ENCODE measurements at regions not wholly inside any gene's neighbourhood (a gene's known extent, or its start where the extent isn't known, plus 50 kb on each side); places are given as distances from the start of the nearest gene placed in this dataset.

- no peak overlapping the region for H3K27ac Mint-ChIP-seq
- no peak overlapping the region for H3K4me3 Mint-ChIP-seq
- DNase-seq: no peak
- H3K9me3 Mint-ChIP-seq: no peaks in the 10 kb centered on the region
- H3K4me1 Mint-ChIP-seq (ENCODE audit: low read depth): peaks cover 6% of the 10 kb centered on the region
- H3K36me3 Mint-ChIP-seq (ENCODE audit: low read depth): no peaks in the 10 kb centered on the region
- H3K27me3 Mint-ChIP-seq: no peaks in the 10 kb centered on the region
These were observed 228.2 kb downstream of the TBL1XR1 start for GRCh38 chr3:176969066-176969465.

- DNase-seq: no peak
- H3K4me1 Mint-ChIP-seq (ENCODE audit: low read depth): peaks cover 6% of the 10 kb centered on the region
- H3K27me3 Mint-ChIP-seq: no peaks in the 10 kb centered on the region
- H3K36me3 Mint-ChIP-seq (ENCODE audit: low read depth): no peaks in the 10 kb centered on the region
- no peak overlapping the region for H3K27ac Mint-ChIP-seq
- no peak overlapping the region for H3K4me3 Mint-ChIP-seq
- no peaks in the 10 kb centered on the region for H3K9me3 Mint-ChIP-seq
These were observed 228.7 kb downstream of the TBL1XR1 start for GRCh38 chr3:176968631-176969030.

GRCh38 chr3:176967522-176967921 lies 229.8 kb downstream of the TBL1XR1 start:
- Mint-ChIP-seq H3K27ac (no peak overlapping the region), H3K36me3 (ENCODE audit: low read depth) (no peaks in the 10 kb centered on the region), H3K4me1 (ENCODE audit: low read depth) (peaks cover 6% of the 10 kb centered on the region), H3K9me3 (no peaks in the 10 kb centered on the region), H3K27me3 (no peaks in the 10 kb centered on the region), H3K4me3 (no peak overlapping the region)
- DNase-seq: no peak

GRCh38 chr3:176964661-176965060 lies 232.6 kb downstream of the TBL1XR1 start:
- H3K9me3 Mint-ChIP-seq: no peaks in the 10 kb centered on the region
- DNase-seq: no peak

GRCh38 chr3:176961916-176962315 lies 235.4 kb downstream of the TBL1XR1 start:
- Mint-ChIP-seq H3K4me3 (no peak overlapping the region), H3K4me1 (ENCODE audit: low read depth) (peaks cover 6% of the 10 kb centered on the region), H3K36me3 (ENCODE audit: low read depth) (no peaks in the 10 kb centered on the region), H3K27ac (no peak overlapping the region), H3K27me3 (no peaks in the 10 kb centered on the region), H3K9me3 (no peaks in the 10 kb centered on the region)
- no peak for DNase-seq

More at GRCh38 chr3:176964661-176965060, 232.6 kb downstream of the TBL1XR1 start:
- Mint-ChIP-seq H3K36me3 (ENCODE audit: low read depth) (no peaks in the 10 kb centered on the region), H3K4me1 (ENCODE audit: low read depth) (peaks cover 6% of the 10 kb centered on the region), H3K27me3 (no peaks in the 10 kb centered on the region), H3K4me3 (no peak overlapping the region), H3K27ac (no peak overlapping the region)

- H3K4me3 Mint-ChIP-seq: no peak overlapping the region
- DNase-seq: no peak
- H3K4me1 Mint-ChIP-seq (ENCODE audit: low read depth): peaks cover under 1% of the 10 kb centered on the region
- no peaks in the 10 kb centered on the region for H3K36me3 Mint-ChIP-seq (ENCODE audit: low read depth)
- H3K9me3 Mint-ChIP-seq: no peaks in the 10 kb centered on the region
- no peaks in the 10 kb centered on the region for H3K27me3 Mint-ChIP-seq
- no peak overlapping the region for H3K27ac Mint-ChIP-seq
These were observed 237.4 kb downstream of the TBL1XR1 start for GRCh38 chr3:176959867-176960266.

- Mint-ChIP-seq H3K9me3 (no peaks in the 10 kb centered on the region), H3K4me1 (ENCODE audit: low read depth) (no peaks in the 10 kb centered on the region), H3K36me3 (ENCODE audit: low read depth) (no peaks in the 10 kb centered on the region), H3K4me3 (no peak overlapping the region), H3K27ac (no peak overlapping the region), H3K27me3 (no peaks in the 10 kb centered on the region)
- DNase-seq: no peak
These were observed 238.7 kb downstream of the TBL1XR1 start for GRCh38 chr3:176958560-176958959.

- no peaks in the 10 kb centered on the region for H3K4me1 Mint-ChIP-seq (ENCODE audit: low read depth)
- H3K4me3 Mint-ChIP-seq: no peak overlapping the region
- DNase-seq: no peak
- no peaks in the 10 kb centered on the region for H3K9me3 Mint-ChIP-seq
- no peak overlapping the region for H3K27ac Mint-ChIP-seq
- no peaks in the 10 kb centered on the region for H3K36me3 Mint-ChIP-seq (ENCODE audit: low read depth)
- H3K27me3 Mint-ChIP-seq: no peaks in the 10 kb centered on the region
These were observed 242.8 kb downstream of the TBL1XR1 start for GRCh38 chr3:176954517-176954916.

GRCh38 chr3:176953106-176954060 lies 243.9 kb downstream of the TBL1XR1 start:
- H3K4me3 Mint-ChIP-seq: no peak overlapping the region
- no peaks in the 10 kb centered on the region for H3K36me3 Mint-ChIP-seq (ENCODE audit: low read depth)
- DNase-seq: no peak
- no peak overlapping the region for H3K27ac Mint-ChIP-seq
- H3K4me1 Mint-ChIP-seq (ENCODE audit: low read depth): no peaks in the 10 kb centered on the region
- H3K9me3 Mint-ChIP-seq: no peaks in the 10 kb centered on the region
- no peaks in the 10 kb centered on the region for H3K27me3 Mint-ChIP-seq

GRCh38 chr3:176951586-176952292 lies 245.5 kb downstream of the TBL1XR1 start:
- DNase-seq: no peak
- Mint-ChIP-seq H3K27me3 (no peaks in the 10 kb centered on the region), H3K9me3 (no peaks in the 10 kb centered on the region), H3K4me1 (ENCODE audit: low read depth) (no peaks in the 10 kb centered on the region), H3K4me3 (no peak overlapping the region), H3K36me3 (ENCODE audit: low read depth) (no peaks in the 10 kb centered on the region), H3K27ac (no peak overlapping the region)

GRCh38 chr3:176951144-176951543 lies 246.1 kb downstream of the TBL1XR1 start:
- DNase-seq: no peak
- Mint-ChIP-seq H3K36me3 (ENCODE audit: low read depth) (no peaks in the 10 kb centered on the region), H3K9me3 (no peaks in the 10 kb centered on the region), H3K27ac (no peak overlapping the region), H3K27me3 (no peaks in the 10 kb centered on the region), H3K4me3 (no peak overlapping the region), H3K4me1 (ENCODE audit: low read depth) (no peaks in the 10 kb centered on the region)

GRCh38 chr3:176950743-176951142 lies 246.5 kb downstream of the TBL1XR1 start:
- Mint-ChIP-seq H3K27ac (no peak overlapping the region), H3K27me3 (no peaks in the 10 kb centered on the region), H3K4me3 (no peak overlapping the region), H3K9me3 (no peaks in the 10 kb centered on the region), H3K36me3 (ENCODE audit: low read depth) (no peaks in the 10 kb centered on the region), H3K4me1 (ENCODE audit: low read depth) (no peaks in the 10 kb centered on the region)
- DNase-seq: no peak

GRCh38 chr3:176948151-176948550 lies 249.1 kb downstream of the TBL1XR1 start:
- no peak for DNase-seq
- H3K27ac Mint-ChIP-seq: no peak overlapping the region
- H3K4me3 Mint-ChIP-seq: no peak overlapping the region
- no peaks in the 10 kb centered on the region for H3K36me3 Mint-ChIP-seq (ENCODE audit: low read depth)
- no peaks in the 10 kb centered on the region for H3K9me3 Mint-ChIP-seq
- no peaks in the 10 kb centered on the region for H3K27me3 Mint-ChIP-seq
- no peaks in the 10 kb centered on the region for H3K4me1 Mint-ChIP-seq (ENCODE audit: low read depth)

- H3K9me3 Mint-ChIP-seq: no peaks in the 10 kb centered on the region
- H3K4me1 Mint-ChIP-seq (ENCODE audit: low read depth): no peaks in the 10 kb centered on the region
- H3K4me3 Mint-ChIP-seq: no peak overlapping the region
- H3K36me3 Mint-ChIP-seq (ENCODE audit: low read depth): no peaks in the 10 kb centered on the region
- H3K27ac Mint-ChIP-seq: no peak overlapping the region
- DNase-seq: no peak
- H3K27me3 Mint-ChIP-seq: no peaks in the 10 kb centered on the region
These were observed 251.1 kb downstream of the TBL1XR1 start for GRCh38 chr3:176946202-176946601.

GRCh38 chr3:176942305-176942704 lies 255.0 kb downstream of the TBL1XR1 start:
- Mint-ChIP-seq H3K27ac (no peak overlapping the region), H3K36me3 (ENCODE audit: low read depth) (no peaks in the 10 kb centered on the region), H3K27me3 (peaks cover 2% of the 10 kb centered on the region), H3K4me3 (no peak overlapping the region), H3K9me3 (no peaks in the 10 kb centered on the region), H3K4me1 (ENCODE audit: low read depth) (no peaks in the 10 kb centered on the region)
- DNase-seq: no peak
